GM12878 (cell line): ENCODE measurements at regions not wholly inside any gene's neighbourhood (a gene's known extent, or its start where the extent isn't known, plus 50 kb on each side); places are given as distances from the start of the nearest gene placed in this dataset.

ENCODE experiments used
- EP300 ChIP-seq, 2 experiments: fragments of 150-350 bp in 1 of 2; IDR thresholded peaks; 2 replicates each; pipeline ENCODE4 v1.6.1; 2011 to 2012; ENCODE audit warnings: low read depth in 2 of 2, low read length in 2 of 2, borderline replicate concordance in 1 of 2, improper control_type of control experiment in 1 of 2, inconsistent platforms in 1 of 2; ENCODE audit not compliant: control insufficient read depth in 1 of 2
- WRNIP1 ChIP-seq: IDR thresholded peaks from 2 replicates; pipeline ENCODE4 v1.6.1; 2011; ENCODE audit warnings: low read depth, low read length, improper control_type of control experiment, borderline replicate concordance
- ZNF217 ChIP-seq: fragments of 450-650 bp; IDR thresholded peaks from 2 replicates; pipeline ENCODE4 v1.6.1; 2017; ENCODE audit warnings: antibody characterized with exemption, mild to moderate bottlenecking

DNA sequence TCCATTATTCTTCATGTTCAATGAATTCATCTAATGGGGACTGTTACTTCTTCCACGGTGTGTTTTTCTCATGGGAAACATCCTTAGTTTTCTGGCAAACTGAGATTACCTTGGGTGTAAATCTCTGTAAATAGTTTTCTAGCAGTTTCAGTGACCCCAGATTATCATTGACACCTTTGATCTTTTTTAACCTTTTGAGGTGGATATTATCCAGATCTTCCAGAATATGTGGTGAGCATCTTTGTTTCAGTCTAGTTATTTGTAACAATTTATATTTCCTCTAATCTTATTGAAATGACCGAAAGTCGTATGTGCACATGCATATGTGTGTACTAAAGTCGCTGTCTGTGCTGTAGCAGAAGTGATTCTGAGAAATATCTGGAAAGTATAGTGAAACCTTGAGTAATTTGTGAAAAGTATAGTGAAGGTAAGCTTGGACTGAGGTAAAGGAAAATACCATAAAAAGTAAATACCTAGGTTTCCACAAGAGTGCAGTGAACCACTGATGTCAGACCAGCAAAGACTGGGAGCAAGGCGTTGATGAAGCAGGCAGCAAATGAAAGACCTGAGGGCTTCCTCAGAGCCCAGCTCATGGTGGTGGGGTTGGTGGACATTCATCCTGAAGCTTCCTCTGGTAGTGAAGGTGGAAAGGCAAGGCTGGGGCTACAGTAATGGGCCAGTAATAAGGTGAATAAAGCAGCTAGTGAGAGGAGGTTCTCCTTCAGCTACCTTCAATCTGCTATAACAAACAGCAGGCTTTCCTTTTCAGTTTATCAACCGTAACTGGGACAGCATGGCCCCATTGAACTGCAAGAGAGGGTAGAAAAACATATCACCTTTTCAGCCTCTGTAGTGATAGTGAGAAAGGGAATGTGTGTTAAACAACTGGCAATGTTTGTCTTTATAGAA lies 480.2 kb upstream of the FBXO33 start:
- TF ChIP-seq WRNIP1 (no peak), ZNF217 (no peak), EP300 (IDR thresholded peaks at IDR 0.05; ENCODE audit: borderline replicate concordance in 1 of 2, control insufficient read depth in 1 of 2, low read depth in 2 of 2, low read length in 2 of 2) (peak; percentile 61 to 67; a peak in 3 of 4 replicates)
